T-helper 1 cell treated with Interleukin-12 subunit alpha and Interleukin-12 subunit beta and Interleukin-4 antibody, amounts not matched to agents 30 μg/mL and 1 μg/mL, for 36 hours (primary cell): ENCODE measurements at regions not wholly inside any gene's neighbourhood (a gene's known extent, or its start where the extent isn't known, plus 50 kb on each side); places are given as distances from the start of the nearest gene placed in this dataset.

Experiments
- H3K27ac Mint-ChIP-seq: one replicate; pipeline ENCODE4 v1.8.0; 2021; ENCODE audit warnings: mild to moderate bottlenecking, mixed read lengths
- H3K27me3 Mint-ChIP-seq: one replicate; pipeline ENCODE4 v1.8.0; 2021; ENCODE audit warnings: low read depth, mixed read lengths
- H3K36me3 Mint-ChIP-seq: one replicate; pipeline ENCODE4 v1.8.0; 2021; ENCODE audit warnings: low read depth, mixed read lengths
- H3K4me1 Mint-ChIP-seq: one replicate; pipeline ENCODE4 v1.8.0; 2021; ENCODE audit warnings: low read depth, mixed read lengths
- H3K4me3 Mint-ChIP-seq: one replicate; pipeline ENCODE4 v1.8.0; 2021; ENCODE audit warnings: mild to moderate bottlenecking, moderate library complexity, mixed read lengths
- H3K9me3 Mint-ChIP-seq: one replicate; pipeline ENCODE4 v1.8.0; 2021; ENCODE audit warnings: mixed read lengths

DNA sequence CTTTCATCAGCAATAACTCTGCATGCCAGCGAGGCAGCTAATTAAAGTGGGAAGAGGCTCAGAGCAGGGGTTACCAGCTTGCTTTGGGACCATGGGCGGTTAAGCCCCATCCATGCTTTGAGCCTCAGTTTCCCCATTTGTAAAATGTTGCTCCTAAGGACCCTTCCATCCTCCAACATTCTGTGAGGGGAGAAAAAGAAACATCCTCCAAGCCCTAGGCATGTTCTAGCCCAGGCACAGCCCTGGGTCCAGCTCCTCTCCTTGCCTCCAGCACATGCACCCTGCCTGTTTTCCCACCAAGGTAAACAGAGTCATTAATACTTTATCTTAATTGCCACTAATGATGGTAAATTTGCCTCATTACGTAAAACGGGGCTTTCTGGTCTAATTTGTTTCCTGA is 113.3 kb upstream of the MYCN start:
- Mint-ChIP-seq H3K4me3 (no peak overlapping the region), H3K27me3 (no peaks in the 10 kb centered on the region), H3K27ac (no peak overlapping the region), H3K4me1 (no peaks in the 10 kb centered on the region), H3K9me3 (no peaks in the 10 kb centered on the region), H3K36me3 (no peaks in the 10 kb centered on the region)

- Mint-ChIP-seq H3K4me1 (no peaks in the 10 kb centered on the region), H3K36me3 (no peaks in the 10 kb centered on the region), H3K4me3 (no peak overlapping the region), H3K9me3 (no peaks in the 10 kb centered on the region), H3K27ac (no peak overlapping the region), H3K27me3 (no peaks in the 10 kb centered on the region)
These were observed 111.8 kb upstream of the MYCN start for GRCh38 chr2:15828576-15828975.

GRCh38 chr2:15829091-15829801 is 111.1 kb upstream of the MYCN start:
- H3K4me1 Mint-ChIP-seq: no peaks in the 10 kb centered on the region
- no peak overlapping the region for H3K4me3 Mint-ChIP-seq
- no peaks in the 10 kb centered on the region for H3K36me3 Mint-ChIP-seq
- no peak overlapping the region for H3K27ac Mint-ChIP-seq
- H3K9me3 Mint-ChIP-seq: no peaks in the 10 kb centered on the region
- no peaks in the 10 kb centered on the region for H3K27me3 Mint-ChIP-seq

- no peaks in the 10 kb centered on the region for H3K4me1 Mint-ChIP-seq
- no peaks in the 10 kb centered on the region for H3K9me3 Mint-ChIP-seq
- H3K27ac Mint-ChIP-seq: no peak overlapping the region
- H3K27me3 Mint-ChIP-seq: no peaks in the 10 kb centered on the region
- no peaks in the 10 kb centered on the region for H3K36me3 Mint-ChIP-seq
- H3K4me3 Mint-ChIP-seq: no peak overlapping the region
These were observed 110.4 kb upstream of the MYCN start for GRCh38 chr2:15829985-15830384.

DNA sequence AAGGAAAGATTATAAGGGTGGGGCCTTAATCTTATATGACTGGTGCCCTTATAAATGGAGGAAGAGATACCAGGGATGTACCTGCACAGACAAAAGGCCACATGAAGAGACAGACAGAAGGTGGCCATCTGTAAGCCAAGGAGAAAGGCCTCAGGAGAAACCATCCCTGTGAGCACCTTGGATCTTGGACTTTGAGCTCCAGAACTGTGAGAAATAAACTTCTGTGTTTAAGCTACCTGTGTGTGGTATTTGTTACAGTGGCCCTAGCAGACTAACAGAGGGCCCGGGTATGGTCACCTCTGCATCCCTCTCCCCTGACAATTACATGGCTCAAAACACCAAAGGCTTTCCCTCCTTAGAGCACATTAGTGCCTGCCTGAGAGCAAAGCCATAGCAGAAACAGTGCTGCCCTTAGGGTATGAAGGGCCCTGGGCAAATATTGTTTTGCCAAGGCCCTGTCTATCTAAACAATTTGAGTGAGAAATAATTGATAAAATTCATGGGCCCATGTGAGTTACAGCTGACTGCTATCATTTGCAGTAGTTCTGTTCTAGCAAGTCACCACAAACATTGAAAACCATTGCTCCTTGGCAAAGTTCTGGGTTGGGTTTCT is 109.3 kb upstream of the MYCN start:
- Mint-ChIP-seq H3K4me1 (no peaks in the 10 kb centered on the region), H3K27ac (no peak overlapping the region), H3K9me3 (no peaks in the 10 kb centered on the region), H3K36me3 (no peaks in the 10 kb centered on the region), H3K4me3 (no peak overlapping the region), H3K27me3 (no peaks in the 10 kb centered on the region)

GRCh38 chr2:15832030-15832709 is 108.2 kb upstream of the MYCN start:
- H3K27me3 Mint-ChIP-seq: no peaks in the 10 kb centered on the region
- H3K9me3 Mint-ChIP-seq: no peaks in the 10 kb centered on the region
- no peaks in the 10 kb centered on the region for H3K36me3 Mint-ChIP-seq
- no peak overlapping the region for H3K27ac Mint-ChIP-seq
- H3K4me1 Mint-ChIP-seq: no peaks in the 10 kb centered on the region
- no peak overlapping the region for H3K4me3 Mint-ChIP-seq

DNA sequence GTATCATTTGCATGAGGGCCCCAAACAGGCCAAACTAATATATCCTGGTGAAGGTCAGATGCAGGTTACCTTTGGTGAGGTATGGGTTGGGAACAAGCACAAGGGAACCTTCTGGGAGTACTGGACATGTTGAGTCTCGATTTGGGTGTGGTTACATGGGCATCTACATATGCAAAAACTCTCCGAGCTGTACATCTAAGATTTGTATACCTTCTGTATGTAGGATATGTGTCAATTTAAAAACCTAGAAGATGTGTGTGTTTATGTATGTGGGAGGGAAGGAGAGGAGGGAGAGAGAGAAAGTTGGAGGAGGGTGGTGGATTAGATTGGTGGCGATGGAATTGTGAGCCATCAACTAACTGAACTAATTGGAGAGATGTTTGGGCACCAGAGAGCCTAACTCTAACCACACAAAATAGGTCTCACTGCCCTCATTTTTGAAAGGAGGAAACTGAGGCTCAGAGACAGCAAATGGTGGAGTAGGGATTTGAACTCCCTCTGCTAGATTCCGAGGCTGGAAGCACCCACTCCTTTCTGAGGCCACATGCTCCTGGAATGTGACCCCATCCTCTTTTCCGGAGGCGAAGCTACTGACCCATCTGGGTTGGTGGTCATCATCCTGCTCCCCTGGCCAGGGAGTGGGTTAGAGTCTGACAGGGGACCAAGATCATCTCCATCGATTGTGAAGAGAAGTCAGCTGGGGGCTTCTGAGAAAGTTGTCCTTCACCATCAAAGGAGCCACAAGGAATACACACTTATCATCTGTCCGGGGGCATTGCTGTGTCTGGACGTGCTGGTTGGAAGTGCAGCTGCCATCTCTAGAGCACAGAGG is 107.3 kb upstream of the MYCN start:
- H3K27me3 Mint-ChIP-seq: no peaks in the 10 kb centered on the region
- H3K9me3 Mint-ChIP-seq: no peaks in the 10 kb centered on the region
- H3K27ac Mint-ChIP-seq: no peak overlapping the region
- H3K4me1 Mint-ChIP-seq: no peaks in the 10 kb centered on the region
- no peak overlapping the region for H3K4me3 Mint-ChIP-seq
- H3K36me3 Mint-ChIP-seq: no peaks in the 10 kb centered on the region

DNA sequence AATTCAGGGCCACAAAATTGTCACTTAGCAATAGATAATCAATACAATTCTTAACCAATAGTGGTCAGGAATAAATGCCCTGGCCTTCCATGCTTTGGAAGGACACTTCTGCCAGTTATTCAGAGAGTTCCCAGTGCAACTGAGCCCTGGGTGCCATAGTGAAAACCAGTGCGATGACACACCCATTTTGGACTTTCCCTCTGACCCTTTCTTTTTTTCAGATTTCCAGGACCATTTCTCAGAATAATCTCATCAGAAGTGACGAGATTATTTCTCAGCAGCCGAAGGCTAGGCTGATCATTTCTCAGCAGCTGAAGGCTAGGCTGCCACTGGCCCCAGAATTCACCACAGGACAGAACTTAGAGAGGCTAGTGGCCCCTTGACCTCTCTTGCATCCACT is 106.6 kb upstream of the MYCN start:
- H3K27me3 Mint-ChIP-seq: no peaks in the 10 kb centered on the region
- no peak overlapping the region for H3K27ac Mint-ChIP-seq
- H3K4me1 Mint-ChIP-seq: no peaks in the 10 kb centered on the region
- no peaks in the 10 kb centered on the region for H3K9me3 Mint-ChIP-seq
- H3K4me3 Mint-ChIP-seq: no peak overlapping the region
- H3K36me3 Mint-ChIP-seq: no peaks in the 10 kb centered on the region

DNA sequence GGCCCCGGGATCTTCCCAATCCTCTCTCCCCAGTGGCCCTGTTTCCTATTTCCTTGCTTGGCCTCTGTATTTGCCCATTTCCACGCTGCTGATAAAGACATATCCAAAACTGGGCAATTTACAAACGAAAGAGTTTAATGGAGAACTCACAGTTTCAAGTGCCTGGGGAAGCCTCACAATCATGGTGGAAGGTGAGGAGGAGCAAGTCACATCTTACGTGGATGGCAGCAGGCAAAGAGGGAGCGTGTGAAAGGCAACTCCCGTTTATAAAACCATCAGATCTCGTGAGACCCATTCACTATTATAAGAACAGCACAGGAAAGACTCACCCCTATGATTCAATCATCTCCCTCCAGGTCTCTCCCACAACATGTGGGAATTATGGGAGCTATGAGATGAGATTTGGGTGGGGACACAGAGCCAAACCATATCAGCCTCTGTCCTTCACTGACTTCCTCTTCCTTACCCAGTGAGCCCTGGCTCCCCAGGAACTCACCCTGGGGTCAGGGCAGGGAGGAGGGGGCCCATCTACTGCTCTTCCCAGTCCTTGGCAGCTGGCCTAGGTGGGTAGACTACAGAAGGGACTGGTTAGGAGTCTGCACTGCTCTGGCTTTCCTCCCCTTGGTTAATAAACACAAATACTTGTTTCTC is 105.8 kb upstream of the MYCN start:
- no peak overlapping the region for H3K27ac Mint-ChIP-seq
- H3K4me1 Mint-ChIP-seq: no peaks in the 10 kb centered on the region
- no peaks in the 10 kb centered on the region for H3K36me3 Mint-ChIP-seq
- no peaks in the 10 kb centered on the region for H3K27me3 Mint-ChIP-seq
- no peaks in the 10 kb centered on the region for H3K9me3 Mint-ChIP-seq
- no peak overlapping the region for H3K4me3 Mint-ChIP-seq

- Mint-ChIP-seq H3K4me1 (no peaks in the 10 kb centered on the region), H3K9me3 (no peaks in the 10 kb centered on the region), H3K4me3 (no peak overlapping the region), H3K36me3 (no peaks in the 10 kb centered on the region), H3K27ac (no peak overlapping the region), H3K27me3 (no peaks in the 10 kb centered on the region)
These were observed 104.2 kb upstream of the MYCN start for GRCh38 chr2:15835991-15836688.

GRCh38 chr2:15836689-15837610 is 103.4 kb upstream of the MYCN start:
- Mint-ChIP-seq H3K27me3 (no peaks in the 10 kb centered on the region), H3K4me3 (no peak overlapping the region), H3K27ac (no peak overlapping the region), H3K4me1 (no peaks in the 10 kb centered on the region), H3K9me3 (no peaks in the 10 kb centered on the region), H3K36me3 (no peaks in the 10 kb centered on the region)

GRCh38 chr2:15838481-15839090 is 101.8 kb upstream of the MYCN start:
- Mint-ChIP-seq H3K9me3 (no peaks in the 10 kb centered on the region), H3K4me3 (no peak overlapping the region), H3K27ac (no peak overlapping the region), H3K27me3 (no peaks in the 10 kb centered on the region), H3K4me1 (no peaks in the 10 kb centered on the region), H3K36me3 (no peaks in the 10 kb centered on the region)
